ENCODE measurements at regions not wholly inside any gene's neighbourhood (a gene's known extent, or its start where the extent isn't known, plus 50 kb on each side); places are given as distances from the start of the nearest gene placed in this dataset.

GRCh38 chr17:77882481-77883212 lies 75.9 kb upstream of the TNRC6C start:
- DNase-seq (ENCODE audit: low read depth, low spot score), result no peak
- ChIA-PET CTCF (no interaction called here), POLR2A (no interaction called here)
- H3K4me3 ChIP-seq (ENCODE audit: low read depth, low read length), result no peak overlapping the region
- TF ChIP-seq CTCF (IDR thresholded peaks at IDR 0.05; ENCODE audit: insufficient read depth, low read length, missing control alignments), result no peak

- no peak for DNase-seq (ENCODE audit: low read depth, low spot score)
- POLR2A ChIA-PET, result no interaction called here
- no peak overlapping the region for H3K4me3 ChIP-seq (ENCODE audit: low read depth, low read length)
- CTCF ChIA-PET, result no interaction called here
- no peak for TF ChIP-seq CTCF (IDR thresholded peaks at IDR 0.05; ENCODE audit: insufficient read depth, low read length, missing control alignments)
Observed at GRCh38 chr17:77883213-77883650, 75.3 kb upstream of the TNRC6C start.

DNA sequence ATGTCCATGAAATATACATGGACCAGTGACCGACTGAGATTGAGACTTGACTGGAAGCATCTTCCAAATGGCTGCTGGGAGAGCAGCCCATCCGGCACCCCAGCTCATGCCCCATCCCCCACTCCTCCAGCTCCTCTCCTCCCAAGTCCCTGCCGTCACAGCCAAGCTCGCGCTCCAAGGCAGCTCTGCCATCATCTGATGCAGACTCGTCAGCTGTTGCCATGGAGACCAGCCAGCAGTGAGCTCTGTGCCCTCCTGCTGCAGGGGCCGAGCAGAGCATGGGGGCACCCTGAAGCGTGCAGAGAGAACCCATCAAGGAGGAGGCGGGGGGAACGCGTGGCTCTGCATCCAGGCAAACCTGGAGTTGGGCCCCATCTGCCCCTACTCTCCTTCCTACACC lies 74.5 kb upstream of the TNRC6C start:
- CTCF ChIA-PET, result no interaction called here
- no peak for DNase-seq (ENCODE audit: low read depth, low spot score)
- POLR2A ChIA-PET, result no interaction called here
- no peak for TF ChIP-seq CTCF (IDR thresholded peaks at IDR 0.05; ENCODE audit: insufficient read depth, low read length, missing control alignments)
- no peak overlapping the region for H3K4me3 ChIP-seq (ENCODE audit: low read depth, low read length)

- DNase-seq (ENCODE audit: low read depth, low spot score), result no peak
- no peak for TF ChIP-seq CTCF (IDR thresholded peaks at IDR 0.05; ENCODE audit: insufficient read depth, low read length, missing control alignments)
- no peak overlapping the region for H3K4me3 ChIP-seq (ENCODE audit: low read depth, low read length)
- POLR2A ChIA-PET, result no interaction called here
- CTCF ChIA-PET, result no interaction called here
Observed at GRCh38 chr17:77884967-77885641, 73.4 kb upstream of the TNRC6C start.

DNA sequence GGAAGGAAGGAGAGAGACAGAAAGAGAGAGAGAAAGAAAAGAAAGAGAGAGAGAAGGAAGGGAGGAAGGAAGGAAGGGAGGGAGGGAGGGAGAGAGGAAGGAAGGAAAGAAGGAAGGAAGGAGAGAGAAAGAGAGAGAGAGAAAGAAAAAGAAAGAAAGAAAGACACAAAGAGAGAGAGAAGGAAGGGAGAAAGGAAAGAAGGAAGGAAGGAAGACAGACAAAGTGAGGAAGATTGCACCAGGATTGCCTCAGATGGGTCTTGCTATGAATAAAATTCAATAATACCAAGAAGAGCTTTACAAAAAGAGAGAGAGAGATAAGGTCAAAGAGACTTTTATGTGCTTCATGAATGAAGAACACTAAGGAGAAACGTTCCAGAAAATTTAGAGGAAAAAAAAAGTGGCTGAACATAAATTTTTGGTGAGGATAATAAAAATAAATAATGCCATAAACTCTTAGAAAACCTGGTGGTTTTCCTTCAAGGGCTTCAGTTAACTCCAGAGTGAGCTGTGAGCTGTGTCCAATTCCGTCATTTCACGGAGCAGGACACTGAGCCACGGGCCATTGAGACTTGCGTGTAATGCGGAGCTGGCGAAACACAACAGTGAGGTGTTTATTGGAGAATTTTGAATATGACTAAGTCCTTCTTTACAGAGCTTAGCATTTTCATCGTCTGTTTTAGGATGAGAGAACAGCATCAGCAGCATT lies 72.7 kb upstream of the TNRC6C start:
- no peak for DNase-seq (ENCODE audit: low read depth, low spot score)
- no peak overlapping the region for H3K4me3 ChIP-seq (ENCODE audit: low read depth, low read length)
- no peak for TF ChIP-seq CTCF (IDR thresholded peaks at IDR 0.05; ENCODE audit: insufficient read depth, low read length, missing control alignments)
- CTCF ChIA-PET, result interaction anchor here (0.8 kb wide), 1 partner anchor 39 kb away, joined by 3 read pairs; no protein-coding TSS in a partner anchor
- POLR2A ChIA-PET, result no interaction called here

GRCh38 chr17:77886387-77886728 lies 72.1 kb upstream of the TNRC6C start:
- POLR2A ChIA-PET, result no interaction called here
- CTCF ChIA-PET, result interaction anchor here (0.8 kb wide), 1 partner anchor 39 kb away, joined by 3 read pairs; no protein-coding TSS in a partner anchor

More at GRCh38 chr17:77886387-77886728, 72.1 kb upstream of the TNRC6C start:
- no peak overlapping the region for H3K4me3 ChIP-seq (ENCODE audit: low read depth, low read length)
- no peak for DNase-seq (ENCODE audit: low read depth, low spot score)
- no peak for TF ChIP-seq CTCF (IDR thresholded peaks at IDR 0.05; ENCODE audit: insufficient read depth, low read length, missing control alignments)

Measured in AG04449 (cell line).